ENCODE measurements at regions not wholly inside any gene's neighbourhood (a gene's known extent, or its start where the extent isn't known, plus 50 kb on each side); places are given as distances from the start of the nearest gene placed in this dataset.

GRCh38 chr2:34480366-34480765, 881.3 kb upstream of the FAM98A start:
- TF ChIP-seq E2F5 (CRISPR knock-in tag; IDR thresholded peaks at IDR 0.05) (no peak), MAX (CRISPR knock-in tag; IDR thresholded peaks at IDR 0.05) (no peak), AFF4 (CRISPR knock-in tag; IDR thresholded peaks at IDR 0.05; ENCODE audit: borderline replicate concordance) (no peak), CTCF (IDR thresholded peaks at IDR 0.05) (no peak)

Data from WTC11 (cell line).